GM23338 (cell line): ENCODE measurements at regions not wholly inside any gene's neighbourhood (a gene's known extent, or its start where the extent isn't known, plus 50 kb on each side); places are given as distances from the start of the nearest gene placed in this dataset.
"Not testable (repeated sequence)": the region's sequence is repeated elsewhere in the genome, so short reads cannot be mapped to it uniquely, and the experiment has no call there.

Experiments
- ATAC-seq: fragments of 200-7000 bp; cut with Tn5 transposase; 3 replicates; pipeline ENCODE4 v1.9.1; 2020
- DNase-seq: peaks from one replicate; pipeline ENCODE4 v3.0.0-alpha.2; 2015; ENCODE audit warnings: low spot score
- H2AFZ ChIP-seq: fragments of 200-600 bp; sonication (generic); 2 replicates; pipeline ENCODE4 v1.8.0; 2016; ENCODE audit warnings: antibody characterized with exemption, mild to moderate bottlenecking, moderate library complexity
- H3F3A ChIP-seq: fragments of 200-600 bp; sonication (generic); replicated peaks from 2 replicates; pipeline ENCODE4 v1.8.0; 2017; ENCODE audit warnings: antibody characterized with exemption, mixed run types, low read depth
- H3K27ac ChIP-seq: fragments of 200-600 bp; sonication (generic); 2 replicates; pipeline ENCODE4 v1.6.1; 2016; ENCODE audit warnings: low read depth
- H3K27me3 ChIP-seq: fragments of 200-600 bp; sonication (generic); 2 replicates; pipeline ENCODE4 v1.8.0; 2016; ENCODE audit warnings: mild to moderate bottlenecking, mixed run types, moderate library complexity; ENCODE audit not compliant: insufficient read depth
- H3K36me3 ChIP-seq: fragments of 200-600 bp; sonication (generic); 2 replicates; pipeline ENCODE4 v1.8.0; 2016; ENCODE audit warnings: mild to moderate bottlenecking; ENCODE audit not compliant: insufficient read depth
- H3K4me1 ChIP-seq: fragments of 200-600 bp; sonication (generic); 2 replicates; pipeline ENCODE4 v1.8.0; 2016; ENCODE audit warnings: mild to moderate bottlenecking, moderate library complexity; ENCODE audit not compliant: insufficient read depth
- H3K4me2 ChIP-seq: fragments of 200-600 bp; sonication (generic); 2 replicates; pipeline ENCODE4 v1.7.1; 2017; ENCODE audit warnings: mixed run types
- H3K4me3 ChIP-seq: fragments of 200-600 bp; sonication (generic); 2 replicates; pipeline ENCODE4 v1.6.1; 2016; ENCODE audit warnings: mixed run types
- H3K79me2 ChIP-seq: fragments of 200-600 bp; sonication (generic); replicated peaks from 2 replicates; pipeline ENCODE4 v1.8.0; 2017; ENCODE audit warnings: mild to moderate bottlenecking; ENCODE audit not compliant: insufficient read depth
- H3K9me2 ChIP-seq: fragments of 200-600 bp; sonication (generic); 2 replicates; pipeline ENCODE4 v1.8.0; 2017; ENCODE audit not compliant: insufficient read depth
- H4K20me1 ChIP-seq: fragments of 200-600 bp; sonication (generic); replicated peaks from 2 replicates; pipeline ENCODE4 v1.8.0; 2017; ENCODE audit warnings: mild to moderate bottlenecking; ENCODE audit not compliant: insufficient read depth
- H3K27ac Mint-ChIP-seq: 2 replicates; pipeline ENCODE4 v1.8.0; 2020; ENCODE audit warnings: inconsistent platforms, mild to moderate bottlenecking, moderate library complexity, mixed read lengths
- H3K27me3 Mint-ChIP-seq: 3 replicates; pipeline ENCODE4 v1.8.0; 2022; ENCODE audit warnings: low read depth, mild to moderate bottlenecking, moderate library complexity, mixed read lengths, inconsistent platforms; ENCODE audit not compliant: insufficient read depth, poor library complexity
- H3K36me3 Mint-ChIP-seq: 3 replicates; pipeline ENCODE4 v1.8.0; 2021; ENCODE audit warnings: low read depth, mild to moderate bottlenecking, inconsistent platforms, moderate library complexity, mixed read lengths
- H3K4me1 Mint-ChIP-seq: 3 replicates; pipeline ENCODE4 v1.8.0; 2020; ENCODE audit warnings: mild to moderate bottlenecking, inconsistent platforms, mixed read lengths
- H3K4me3 Mint-ChIP-seq: 3 replicates; pipeline ENCODE4 v1.8.0; 2021; ENCODE audit warnings: moderate library complexity, mild to moderate bottlenecking, inconsistent platforms, mixed read lengths
- H3K9me3 Mint-ChIP-seq: 3 replicates; pipeline ENCODE4 v1.8.0; 2020; ENCODE audit warnings: moderate library complexity, mild to moderate bottlenecking, inconsistent platforms, mixed read lengths
- CREB1 ChIP-seq: fragments of 250-450 bp; sonication (Bioruptor Pico); IDR thresholded peaks from 2 replicates; pipeline ENCODE4 v1.5.0; 2020; ENCODE audit warnings: low read depth, mild to moderate bottlenecking, moderate library complexity
- EZH2phosphoT487 ChIP-seq: fragments of 200-600 bp; sonication (generic); IDR thresholded peaks from one replicate; pipeline ENCODE4 v1.8.1; 2018; ENCODE audit warnings: antibody characterized with exemption; ENCODE audit not compliant: unreplicated experiment
- STAT1 ChIP-seq: IDR thresholded peaks from one replicate; pipeline ENCODE4 v1.6.1; 2016; ENCODE audit warnings: antibody characterized with exemption; ENCODE audit not compliant: unreplicated experiment
- ZNF331 ChIP-seq: fragments of 250-450 bp; sonication (Bioruptor Pico); IDR thresholded peaks from 2 replicates; pipeline ENCODE4 v1.5.0; 2020; ENCODE audit warnings: low read depth, mild to moderate bottlenecking, moderate library complexity
- TF ChIP-seq, protein P1 (sequence below): IDR thresholded peaks from 2 replicates; pipeline ENCODE4 v1.6.1; 2016; ENCODE audit warnings: antibody characterized with exemption
- TF ChIP-seq, protein P2 (sequence below): IDR thresholded peaks from one replicate; pipeline ENCODE4 v1.6.1; 2018; ENCODE audit warnings: antibody characterized with exemption; ENCODE audit not compliant: unreplicated experiment
- TF ChIP-seq, protein P3 (sequence below): fragments of 250-450 bp; sonication (Bioruptor Pico); IDR thresholded peaks from 2 replicates; pipeline ENCODE4 v1.5.0; 2020; ENCODE audit warnings: mild to moderate bottlenecking, moderate library complexity

DNA sequence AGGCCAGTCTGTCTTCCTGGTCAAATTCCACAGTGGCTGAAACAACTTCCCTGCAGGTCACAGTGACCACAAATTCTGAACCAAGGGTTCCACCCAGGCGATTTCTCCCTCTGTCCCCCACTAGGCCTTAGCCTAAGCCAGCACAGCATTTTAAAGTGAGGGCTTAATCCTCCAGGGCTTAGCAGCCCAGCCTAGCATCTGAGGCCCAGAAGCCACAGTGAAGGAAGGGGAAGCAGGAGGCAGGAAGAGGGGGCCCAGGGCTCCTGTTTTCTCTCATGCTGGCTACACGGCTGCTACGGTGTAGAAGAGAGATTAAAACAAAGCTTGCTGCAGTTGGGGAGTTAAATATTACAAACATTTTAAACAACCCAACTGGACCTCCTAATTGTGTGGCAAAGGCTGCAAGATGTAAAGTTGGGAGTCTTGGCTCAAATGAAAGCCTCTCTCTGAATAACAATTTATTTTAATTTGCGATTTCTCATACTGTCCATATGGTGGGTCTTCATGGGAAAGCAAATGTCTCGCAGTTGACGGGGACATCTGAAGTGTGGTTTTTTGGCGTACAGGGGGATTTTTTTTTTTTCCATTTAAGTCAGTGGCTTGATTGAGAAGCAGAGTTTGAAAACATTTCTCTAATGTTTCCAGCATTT is 170.8 kb upstream of the RAI2 start (continued):
- TF ChIP-seq, protein P1, sequence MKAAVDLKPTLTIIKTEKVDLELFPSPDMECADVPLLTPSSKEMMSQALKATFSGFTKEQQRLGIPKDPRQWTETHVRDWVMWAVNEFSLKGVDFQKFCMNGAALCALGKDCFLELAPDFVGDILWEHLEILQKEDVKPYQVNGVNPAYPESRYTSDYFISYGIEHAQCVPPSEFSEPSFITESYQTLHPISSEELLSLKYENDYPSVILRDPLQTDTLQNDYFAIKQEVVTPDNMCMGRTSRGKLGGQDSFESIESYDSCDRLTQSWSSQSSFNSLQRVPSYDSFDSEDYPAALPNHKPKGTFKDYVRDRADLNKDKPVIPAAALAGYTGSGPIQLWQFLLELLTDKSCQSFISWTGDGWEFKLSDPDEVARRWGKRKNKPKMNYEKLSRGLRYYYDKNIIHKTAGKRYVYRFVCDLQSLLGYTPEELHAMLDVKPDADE = no peak
- no peak for TF ChIP-seq STAT1

DNA sequence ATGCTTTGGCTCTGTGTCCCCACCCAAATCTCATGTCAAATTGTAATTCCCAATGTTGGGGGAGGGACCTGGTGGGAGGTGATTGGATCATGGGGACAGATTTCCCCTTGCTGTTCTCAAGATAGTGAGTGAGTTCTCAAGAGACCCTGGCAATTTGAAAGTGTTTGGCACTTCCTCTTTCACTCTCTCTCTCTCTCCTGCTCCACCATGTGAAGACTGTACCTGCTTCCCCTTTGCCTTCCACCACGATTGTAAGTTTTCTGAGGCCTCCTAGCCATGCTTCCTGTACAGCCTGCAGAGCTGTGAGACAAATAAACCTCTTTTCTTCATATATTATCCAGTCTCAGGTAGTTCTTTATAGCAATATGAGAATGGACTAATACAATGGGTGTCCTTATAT is 169.6 kb upstream of the RAI2 start:
- not testable (repeated sequence) for H3K27ac ChIP-seq, H3K9me3 Mint-ChIP-seq, H4K20me1 ChIP-seq, H3K27ac Mint-ChIP-seq, H3K27me3 ChIP-seq, H3K27me3 Mint-ChIP-seq, H3K4me3 Mint-ChIP-seq, H3F3A ChIP-seq, H3K9me2 ChIP-seq, H3K36me3 Mint-ChIP-seq, H3K4me2 ChIP-seq, ATAC-seq, H2AFZ ChIP-seq, H3K79me2 ChIP-seq, DNase-seq, H3K4me3 ChIP-seq, H3K4me1 ChIP-seq, H3K36me3 ChIP-seq
- peaks cover 11% of the 10 kb centered on the region; the same call in 2 of the 3 replicates for H3K4me1 Mint-ChIP-seq

DNA sequence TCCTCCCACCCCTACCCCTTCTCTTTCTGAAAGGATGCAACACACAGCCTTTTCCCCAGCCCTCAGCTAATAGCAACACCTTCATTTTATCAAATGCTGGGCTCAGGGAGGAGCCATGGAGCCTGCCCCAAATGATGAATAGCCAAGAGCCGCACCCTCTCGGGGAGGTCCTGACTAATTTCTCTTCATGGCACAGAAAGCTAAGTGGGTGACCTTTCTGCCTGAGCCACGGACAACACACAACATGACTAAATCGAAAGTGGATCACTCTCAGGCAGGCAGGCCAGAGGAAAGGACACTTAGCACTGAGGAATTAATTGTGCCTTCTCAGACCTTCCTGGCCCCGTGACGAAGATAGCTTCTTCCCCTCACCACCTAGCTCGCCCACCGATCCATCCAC is 165.1 kb upstream of the RAI2 start:
- Histone ChIP-seq H3K27ac (no peak overlapping the region), H3K79me2 (no peaks in the 10 kb centered on the region), H3K9me2 (no peaks in the 10 kb centered on the region), H3K4me3 (no peak overlapping the region), H3K4me2 (no peak overlapping the region), H3K27me3 (no peaks in the 10 kb centered on the region), H3K4me1 (no peaks in the 10 kb centered on the region), H3K36me3 (no peaks in the 10 kb centered on the region), H4K20me1 (no peaks in the 10 kb centered on the region), H2AFZ (no peak overlapping the region), H3F3A (no peaks in the 10 kb centered on the region)
- Mint-ChIP-seq H3K27me3 (no peaks in the 10 kb centered on the region), H3K4me3 (no peak overlapping the region), H3K27ac (no peak overlapping the region), H3K36me3 (no peaks in the 10 kb centered on the region), H3K4me1 (peaks cover 11% of the 10 kb centered on the region; the same call in 2 of the 3 replicates), H3K9me3 (no peaks in the 10 kb centered on the region)
- TF ChIP-seq STAT1 (no peak), CREB1 (CRISPR knock-in tag) (no peak), ZNF331 (CRISPR knock-in tag) (no peak), EZH2phosphoT487 (no peak)
- TF ChIP-seq, protein P2, sequence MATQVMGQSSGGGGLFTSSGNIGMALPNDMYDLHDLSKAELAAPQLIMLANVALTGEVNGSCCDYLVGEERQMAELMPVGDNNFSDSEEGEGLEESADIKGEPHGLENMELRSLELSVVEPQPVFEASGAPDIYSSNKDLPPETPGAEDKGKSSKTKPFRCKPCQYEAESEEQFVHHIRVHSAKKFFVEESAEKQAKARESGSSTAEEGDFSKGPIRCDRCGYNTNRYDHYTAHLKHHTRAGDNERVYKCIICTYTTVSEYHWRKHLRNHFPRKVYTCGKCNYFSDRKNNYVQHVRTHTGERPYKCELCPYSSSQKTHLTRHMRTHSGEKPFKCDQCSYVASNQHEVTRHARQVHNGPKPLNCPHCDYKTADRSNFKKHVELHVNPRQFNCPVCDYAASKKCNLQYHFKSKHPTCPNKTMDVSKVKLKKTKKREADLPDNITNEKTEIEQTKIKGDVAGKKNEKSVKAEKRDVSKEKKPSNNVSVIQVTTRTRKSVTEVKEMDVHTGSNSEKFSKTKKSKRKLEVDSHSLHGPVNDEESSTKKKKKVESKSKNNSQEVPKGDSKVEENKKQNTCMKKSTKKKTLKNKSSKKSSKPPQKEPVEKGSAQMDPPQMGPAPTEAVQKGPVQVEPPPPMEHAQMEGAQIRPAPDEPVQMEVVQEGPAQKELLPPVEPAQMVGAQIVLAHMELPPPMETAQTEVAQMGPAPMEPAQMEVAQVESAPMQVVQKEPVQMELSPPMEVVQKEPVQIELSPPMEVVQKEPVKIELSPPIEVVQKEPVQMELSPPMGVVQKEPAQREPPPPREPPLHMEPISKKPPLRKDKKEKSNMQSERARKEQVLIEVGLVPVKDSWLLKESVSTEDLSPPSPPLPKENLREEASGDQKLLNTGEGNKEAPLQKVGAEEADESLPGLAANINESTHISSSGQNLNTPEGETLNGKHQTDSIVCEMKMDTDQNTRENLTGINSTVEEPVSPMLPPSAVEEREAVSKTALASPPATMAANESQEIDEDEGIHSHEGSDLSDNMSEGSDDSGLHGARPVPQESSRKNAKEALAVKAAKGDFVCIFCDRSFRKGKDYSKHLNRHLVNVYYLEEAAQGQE = no peak
- TF ChIP-seq, protein P3, sequence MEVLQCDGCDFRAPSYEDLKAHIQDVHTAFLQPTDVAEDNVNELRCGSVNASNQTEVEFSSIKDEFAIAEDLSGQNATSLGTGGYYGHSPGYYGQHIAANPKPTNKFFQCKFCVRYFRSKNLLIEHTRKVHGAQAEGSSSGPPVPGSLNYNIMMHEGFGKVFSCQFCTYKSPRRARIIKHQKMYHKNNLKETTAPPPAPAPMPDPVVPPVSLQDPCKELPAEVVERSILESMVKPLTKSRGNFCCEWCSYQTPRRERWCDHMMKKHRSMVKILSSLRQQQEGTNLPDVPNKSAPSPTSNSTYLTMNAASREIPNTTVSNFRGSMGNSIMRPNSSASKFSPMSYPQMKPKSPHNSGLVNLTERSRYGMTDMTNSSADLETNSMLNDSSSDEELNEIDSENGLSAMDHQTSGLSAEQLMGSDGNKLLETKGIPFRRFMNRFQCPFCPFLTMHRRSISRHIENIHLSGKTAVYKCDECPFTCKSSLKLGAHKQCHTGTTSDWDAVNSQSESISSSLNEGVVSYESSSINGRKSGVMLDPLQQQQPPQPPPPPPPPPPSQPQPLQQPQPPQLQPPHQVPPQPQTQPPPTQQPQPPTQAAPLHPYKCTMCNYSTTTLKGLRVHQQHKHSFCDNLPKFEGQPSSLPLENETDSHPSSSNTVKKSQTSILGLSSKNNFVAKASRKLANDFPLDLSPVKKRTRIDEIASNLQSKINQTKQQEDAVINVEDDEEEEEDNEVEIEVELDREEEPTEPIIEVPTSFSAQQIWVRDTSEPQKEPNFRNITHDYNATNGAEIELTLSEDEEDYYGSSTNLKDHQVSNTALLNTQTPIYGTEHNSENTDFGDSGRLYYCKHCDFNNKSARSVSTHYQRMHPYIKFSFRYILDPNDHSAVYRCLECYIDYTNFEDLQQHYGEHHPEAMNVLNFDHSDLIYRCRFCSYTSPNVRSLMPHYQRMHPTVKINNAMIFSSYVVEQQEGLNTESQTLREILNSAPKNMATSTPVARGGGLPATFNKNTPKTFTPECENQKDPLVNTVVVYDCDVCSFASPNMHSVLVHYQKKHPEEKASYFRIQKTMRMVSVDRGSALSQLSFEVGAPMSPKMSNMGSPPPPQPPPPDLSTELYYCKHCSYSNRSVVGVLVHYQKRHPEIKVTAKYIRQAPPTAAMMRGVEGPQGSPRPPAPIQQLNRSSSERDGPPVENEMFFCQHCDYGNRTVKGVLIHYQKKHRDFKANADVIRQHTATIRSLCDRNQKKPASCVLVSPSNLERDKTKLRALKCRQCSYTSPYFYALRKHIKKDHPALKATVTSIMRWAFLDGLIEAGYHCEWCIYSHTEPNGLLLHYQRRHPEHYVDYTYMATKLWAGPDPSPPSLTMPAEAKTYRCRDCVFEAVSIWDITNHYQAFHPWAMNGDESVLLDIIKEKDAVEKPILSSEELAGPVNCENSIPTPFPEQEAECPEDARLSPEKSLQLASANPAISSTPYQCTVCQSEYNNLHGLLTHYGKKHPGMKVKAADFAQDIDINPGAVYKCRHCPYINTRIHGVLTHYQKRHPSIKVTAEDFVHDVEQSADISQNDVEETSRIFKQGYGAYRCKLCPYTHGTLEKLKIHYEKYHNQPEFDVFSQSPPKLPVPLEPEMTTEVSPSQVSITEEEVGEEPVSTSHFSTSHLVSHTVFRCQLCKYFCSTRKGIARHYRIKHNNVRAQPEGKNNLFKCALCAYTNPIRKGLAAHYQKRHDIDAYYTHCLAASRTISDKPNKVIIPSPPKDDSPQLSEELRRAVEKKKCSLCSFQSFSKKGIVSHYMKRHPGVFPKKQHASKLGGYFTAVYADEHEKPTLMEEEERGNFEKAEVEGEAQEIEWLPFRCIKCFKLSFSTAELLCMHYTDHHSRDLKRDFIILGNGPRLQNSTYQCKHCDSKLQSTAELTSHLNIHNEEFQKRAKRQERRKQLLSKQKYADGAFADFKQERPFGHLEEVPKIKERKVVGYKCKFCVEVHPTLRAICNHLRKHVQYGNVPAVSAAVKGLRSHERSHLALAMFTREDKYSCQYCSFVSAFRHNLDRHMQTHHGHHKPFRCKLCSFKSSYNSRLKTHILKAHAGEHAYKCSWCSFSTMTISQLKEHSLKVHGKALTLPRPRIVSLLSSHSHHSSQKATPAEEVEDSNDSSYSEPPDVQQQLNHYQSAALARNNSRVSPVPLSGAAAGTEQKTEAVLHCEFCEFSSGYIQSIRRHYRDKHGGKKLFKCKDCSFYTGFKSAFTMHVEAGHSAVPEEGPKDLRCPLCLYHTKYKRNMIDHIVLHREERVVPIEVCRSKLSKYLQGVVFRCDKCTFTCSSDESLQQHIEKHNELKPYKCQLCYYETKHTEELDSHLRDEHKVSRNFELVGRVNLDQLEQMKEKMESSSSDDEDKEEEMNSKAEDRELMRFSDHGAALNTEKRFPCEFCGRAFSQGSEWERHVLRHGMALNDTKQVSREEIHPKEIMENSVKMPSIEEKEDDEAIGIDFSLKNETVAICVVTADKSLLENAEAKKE (CRISPR knock-in tag) = no peak
- ATAC-seq (no peak), DNase-seq (no peak)
